HK-2 (cell line): ENCODE measurements at regions not wholly inside any gene's neighbourhood (a gene's known extent, or its start where the extent isn't known, plus 50 kb on each side); places are given as distances from the start of the nearest gene placed in this dataset.

ENCODE experiments used
- DNase-seq: peaks from one replicate; pipeline ENCODE4 v3.0.0-alpha.2; 2018; ENCODE audit not compliant: unreplicated experiment

DNA sequence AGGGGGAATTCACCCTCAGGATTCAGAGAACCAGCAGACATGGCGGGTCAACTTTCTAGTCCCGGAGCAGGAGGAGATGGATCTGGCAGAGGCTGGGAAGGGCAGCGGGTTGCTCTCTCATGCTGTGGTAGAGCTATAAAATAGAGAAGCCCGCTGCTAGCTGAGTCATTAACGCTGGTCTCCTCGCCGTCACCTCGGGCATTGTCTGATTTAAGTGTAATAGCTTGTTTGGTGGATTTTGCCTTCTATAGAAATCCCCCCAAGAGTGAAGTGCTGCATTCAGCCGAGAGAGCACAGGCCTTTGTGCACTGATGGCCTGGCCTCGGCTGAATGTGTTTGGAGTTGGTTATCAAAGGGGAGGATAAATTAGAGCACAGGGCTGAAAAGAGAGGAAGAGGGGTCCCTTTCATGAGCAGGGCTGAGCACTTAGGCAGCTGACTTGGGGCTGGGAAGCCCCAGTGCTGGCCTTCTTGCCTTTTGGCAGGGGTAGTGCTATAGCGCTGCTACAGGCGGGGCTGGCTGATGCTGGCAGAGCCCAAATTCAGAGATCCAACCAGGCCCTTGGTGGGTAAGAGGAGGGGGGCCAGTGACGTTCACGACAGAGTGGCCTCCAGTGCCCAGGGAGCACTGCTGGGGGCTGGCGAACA is 161.1 kb upstream of the CADM1 start:
- no peak for DNase-seq

DNA sequence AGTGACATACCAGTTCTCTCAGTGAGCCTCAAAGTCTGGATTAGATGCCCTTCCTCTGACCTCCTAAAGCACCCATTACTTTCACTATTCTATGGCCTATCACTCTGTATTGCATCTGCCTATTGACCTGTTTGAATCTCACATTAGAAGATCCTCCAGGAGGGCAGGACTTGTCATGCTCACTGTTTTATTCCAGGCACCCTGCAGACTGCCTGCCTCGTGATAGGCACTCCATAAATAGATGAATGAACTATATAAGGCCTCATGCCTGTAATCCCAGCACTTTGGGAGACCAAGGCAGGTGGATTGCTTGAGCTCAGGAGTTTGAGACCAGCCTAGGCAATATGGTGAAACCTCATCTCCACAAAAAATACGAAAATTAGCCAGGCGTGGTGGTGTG is 160.1 kb upstream of the CADM1 start:
- no peak for DNase-seq

DNA sequence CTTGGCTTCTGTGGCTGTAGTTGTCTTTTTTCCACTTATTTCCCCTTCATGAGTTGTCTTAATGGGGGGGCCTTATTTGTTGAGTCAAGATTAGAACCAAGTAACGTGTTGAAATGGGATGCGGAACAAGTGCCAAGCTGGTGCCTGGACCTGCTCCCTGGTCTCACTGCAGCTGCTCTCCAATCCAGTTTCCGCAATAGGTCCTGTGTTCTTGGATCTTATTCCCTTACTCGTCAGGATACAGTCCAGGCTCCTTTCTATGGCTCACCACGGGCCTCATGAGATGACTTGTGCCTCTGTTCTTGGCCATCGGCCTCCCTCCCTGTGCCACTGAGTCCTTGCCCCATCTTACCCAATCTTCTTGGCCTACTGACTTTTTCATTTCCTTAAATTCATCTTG is 159.6 kb upstream of the CADM1 start:
- no peak for DNase-seq

DNA sequence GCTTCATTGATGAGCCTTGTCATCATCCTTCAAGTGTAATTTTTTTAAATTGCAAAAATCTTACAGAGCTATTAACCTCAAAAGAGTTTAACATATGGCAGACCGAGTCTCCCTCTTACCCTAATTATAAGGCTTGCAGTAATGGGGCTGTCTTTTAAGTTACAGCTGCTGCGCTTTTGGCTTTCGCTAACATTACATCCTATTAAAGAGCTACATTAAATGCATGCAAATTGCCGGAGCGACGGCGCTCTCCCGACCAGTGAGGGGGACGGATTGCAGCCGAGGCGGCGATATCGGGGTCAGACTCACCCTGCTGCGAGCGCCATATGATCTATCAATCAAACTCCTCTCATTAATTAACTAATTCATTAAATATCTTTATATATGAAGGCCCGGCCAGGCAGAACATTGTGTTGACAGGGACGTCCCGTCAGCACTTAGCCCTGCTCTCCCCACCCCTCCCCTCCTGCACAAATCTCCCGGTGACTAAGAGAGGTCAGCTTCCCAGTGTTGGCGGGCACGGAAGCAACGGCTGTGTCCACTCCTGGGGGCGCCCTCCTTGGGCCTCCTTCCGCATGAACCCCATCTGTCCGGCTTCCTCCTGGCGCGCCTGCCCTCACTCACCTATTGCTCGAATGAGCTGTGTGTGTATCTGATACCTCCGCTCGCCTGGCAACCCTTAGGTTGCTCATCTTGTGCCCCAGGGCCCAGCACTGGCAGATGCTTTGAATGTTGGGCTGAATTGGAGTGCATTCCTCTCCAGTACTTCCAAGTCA is 156.0 kb upstream of the CADM1 start:
- no peak for DNase-seq

DNA sequence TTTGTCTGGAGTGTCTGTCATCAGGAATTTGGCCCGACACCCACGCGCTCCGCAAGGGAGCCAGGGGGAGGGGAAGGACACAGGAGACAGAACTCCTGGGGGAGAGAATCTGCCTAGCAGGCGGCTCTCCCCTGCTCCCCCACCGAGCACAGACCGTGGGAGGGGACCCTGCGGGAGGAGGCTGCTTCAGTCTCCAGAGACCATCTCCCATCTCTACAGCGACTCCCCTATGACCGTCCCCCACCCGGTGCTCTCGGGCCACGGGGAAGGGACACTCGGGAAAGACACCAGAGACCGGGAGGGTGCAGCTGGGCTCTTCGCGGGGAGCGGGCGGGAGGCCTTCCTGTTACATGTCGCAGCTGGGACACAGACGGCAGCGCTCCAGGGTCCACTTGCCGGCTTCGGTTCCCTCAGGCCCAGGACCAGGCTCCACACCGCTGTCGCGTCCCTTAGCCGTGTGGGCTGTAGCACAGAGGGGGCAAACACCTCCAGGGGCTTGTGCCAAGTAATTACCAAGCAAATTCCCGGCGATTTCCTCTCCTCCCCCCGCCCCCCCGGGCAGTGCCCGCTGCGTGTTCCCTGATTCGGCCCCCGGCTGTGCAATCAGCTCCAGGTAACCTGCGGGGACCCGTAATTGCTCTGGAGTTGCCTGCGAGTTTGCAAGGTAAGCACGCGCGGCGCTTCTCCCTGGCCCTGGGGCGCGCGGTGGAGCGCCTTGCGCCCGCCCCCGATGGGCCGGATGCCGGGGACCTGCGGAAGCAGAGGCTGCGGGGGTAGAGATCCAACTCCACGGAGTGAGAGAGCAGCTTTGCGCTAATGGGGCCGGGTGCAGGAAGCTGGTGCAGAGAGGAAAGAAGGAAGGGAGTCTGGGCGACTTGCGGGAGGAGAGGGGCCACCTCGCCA is 155.1 kb upstream of the CADM1 start:
- no peak for DNase-seq

DNA sequence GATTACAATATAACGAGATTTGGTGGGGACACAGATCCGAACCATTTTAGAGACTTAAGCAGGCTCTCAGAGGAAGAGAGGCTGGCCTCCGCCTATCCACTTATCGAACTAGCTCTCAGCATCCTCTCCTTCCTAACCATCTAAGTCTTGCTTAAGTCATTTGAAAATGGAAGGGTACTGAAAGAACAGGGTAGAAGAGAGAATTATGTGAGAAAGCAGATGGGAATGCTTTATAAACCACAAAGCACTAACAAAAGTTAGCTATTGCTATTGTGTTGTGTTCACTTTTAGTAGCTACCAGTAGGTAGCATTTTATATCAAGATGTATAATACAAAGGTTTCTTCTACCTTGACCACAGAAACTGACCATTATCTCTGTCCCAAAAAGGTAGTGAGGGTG is 153.4 kb upstream of the CADM1 start:
- DNase-seq = no peak

DNA sequence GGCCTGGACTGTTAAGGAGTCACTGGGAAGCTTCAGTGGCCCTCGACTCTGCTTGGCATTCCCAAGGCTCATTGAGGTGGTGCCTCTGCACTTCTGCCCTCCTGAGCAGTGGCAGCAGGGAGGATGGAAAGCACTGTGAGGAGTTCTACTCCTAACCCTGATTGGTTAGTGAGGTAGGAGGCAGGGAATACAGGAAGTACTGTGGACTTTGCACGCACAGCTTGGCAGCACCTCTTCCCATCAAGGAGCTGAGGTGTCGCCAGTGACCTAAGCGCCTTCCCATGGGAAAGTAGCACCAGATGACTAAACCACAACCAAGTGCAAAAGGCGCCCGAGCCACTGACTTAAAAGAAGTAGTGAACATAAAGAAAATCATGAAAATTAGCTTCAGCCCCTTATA is 152.5 kb upstream of the CADM1 start:
- no peak for DNase-seq

DNA sequence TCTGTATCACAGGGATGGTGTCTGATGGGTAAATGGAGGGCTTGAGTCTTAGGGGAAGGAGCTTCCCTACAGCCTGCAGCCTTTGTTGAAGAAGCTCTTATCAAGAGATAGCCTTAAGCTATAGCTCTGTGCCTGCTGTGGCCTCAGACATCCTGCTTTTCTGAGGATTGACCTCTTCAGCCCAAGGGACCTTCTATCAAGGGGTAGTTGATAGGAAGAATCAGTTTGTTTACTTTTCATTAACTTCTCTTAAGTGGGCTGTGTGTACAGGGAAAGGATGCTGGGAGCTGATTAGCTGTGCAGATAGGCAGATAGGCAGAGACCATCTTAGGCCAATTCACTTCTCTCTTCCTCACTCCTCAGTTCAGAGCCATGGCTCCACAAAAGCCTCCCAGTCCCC is 151.8 kb upstream of the CADM1 start:
- DNase-seq = no peak

DNA sequence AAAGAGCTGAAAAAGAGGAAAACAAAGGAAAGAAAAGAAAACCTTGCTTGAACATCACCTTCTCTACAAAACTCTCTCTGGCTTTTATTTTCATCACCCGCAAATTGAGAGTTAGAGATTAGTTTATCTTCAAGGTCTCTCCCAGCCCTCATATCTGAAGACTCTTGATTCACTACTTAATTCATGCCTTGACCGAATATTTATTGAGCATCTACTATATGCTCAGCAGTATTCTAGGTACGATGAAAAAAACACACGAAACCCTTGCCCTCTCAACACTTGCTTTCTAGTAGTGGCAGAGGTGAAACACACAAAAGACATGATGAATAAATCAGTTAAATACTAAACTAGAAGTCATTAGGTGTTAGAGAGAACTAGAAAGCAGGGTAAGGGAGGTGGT is 150.6 kb upstream of the CADM1 start:
- no peak for DNase-seq

DNA sequence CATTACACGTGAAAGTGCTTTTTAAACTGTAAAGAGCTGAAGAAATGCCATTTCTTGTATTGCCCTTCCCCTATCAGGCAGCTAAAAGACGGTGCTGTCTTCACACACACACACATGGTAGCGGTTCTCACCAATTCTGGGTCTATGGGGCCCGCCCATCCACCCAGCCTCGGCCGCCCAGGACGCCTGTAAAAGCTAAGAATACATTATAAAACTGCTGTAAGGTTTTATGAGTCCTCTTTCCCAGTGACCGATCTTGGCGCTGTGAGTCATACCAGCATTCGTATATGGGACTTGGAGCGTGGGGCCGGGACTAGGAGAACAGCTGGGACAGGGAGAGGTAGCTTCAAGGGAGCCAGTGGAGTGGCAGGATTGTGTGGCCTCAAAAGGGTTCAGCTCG is 149.7 kb upstream of the CADM1 start:
- DNase-seq = no peak

DNA sequence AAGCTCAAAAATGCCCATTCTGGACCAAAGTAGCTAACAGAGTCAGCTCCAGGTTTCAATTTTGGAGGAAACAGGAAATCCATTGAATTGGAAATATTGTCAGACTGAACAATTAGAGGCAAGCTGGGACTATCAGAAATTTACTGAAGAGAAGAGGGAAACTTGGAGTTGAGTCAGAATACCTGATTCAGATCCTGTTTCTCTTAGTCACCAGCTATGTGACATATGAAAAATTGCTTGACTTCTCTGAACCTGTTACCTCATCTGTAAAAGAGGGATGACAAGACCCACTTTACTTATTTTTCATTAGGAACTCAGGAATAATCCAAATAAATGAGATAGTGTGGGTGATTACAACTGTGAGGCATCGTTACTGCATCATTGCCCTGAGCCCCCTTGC is 148.9 kb upstream of the CADM1 start:
- DNase-seq = no peak

DNA sequence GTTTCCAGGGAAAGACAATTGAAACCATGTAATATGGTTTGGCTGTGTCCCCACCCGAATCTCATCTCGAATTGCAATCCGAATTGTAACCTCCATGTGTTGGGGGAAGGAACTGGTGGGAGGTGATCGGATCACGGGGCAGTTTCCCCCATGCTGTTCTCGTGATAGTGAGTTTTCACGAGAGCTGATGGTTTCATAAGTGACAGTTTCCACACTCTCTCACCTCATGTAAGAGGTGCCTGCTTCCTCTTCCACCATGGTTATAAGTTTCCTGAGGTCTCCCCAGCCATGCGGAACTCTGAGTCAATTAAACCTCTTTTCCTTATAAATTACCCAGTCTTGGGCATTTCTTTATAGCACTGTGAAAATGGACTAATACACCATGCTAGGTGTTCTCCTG is 148.3 kb upstream of the CADM1 start:
- no peak for DNase-seq

DNA sequence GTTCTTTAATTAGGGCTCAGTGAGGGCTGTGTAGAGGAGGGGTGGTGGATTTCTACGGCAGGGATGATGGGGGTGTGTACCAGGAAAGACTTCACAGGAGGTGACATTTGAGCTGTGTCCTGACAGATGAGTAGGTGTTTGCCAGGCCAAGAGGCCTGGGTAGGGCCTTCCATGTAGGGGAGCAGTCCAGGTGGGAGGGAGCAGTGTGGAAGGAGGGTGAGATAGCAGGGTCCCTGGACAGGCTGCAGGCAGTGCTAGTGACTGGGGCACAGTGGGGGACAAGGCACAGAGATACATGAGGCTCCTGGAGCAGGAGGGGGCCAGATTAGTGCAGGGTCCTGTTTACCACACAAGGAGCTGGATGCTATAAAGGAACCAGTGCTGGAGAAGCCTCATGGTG is 147.9 kb upstream of the CADM1 start:
- DNase-seq = no peak

DNA sequence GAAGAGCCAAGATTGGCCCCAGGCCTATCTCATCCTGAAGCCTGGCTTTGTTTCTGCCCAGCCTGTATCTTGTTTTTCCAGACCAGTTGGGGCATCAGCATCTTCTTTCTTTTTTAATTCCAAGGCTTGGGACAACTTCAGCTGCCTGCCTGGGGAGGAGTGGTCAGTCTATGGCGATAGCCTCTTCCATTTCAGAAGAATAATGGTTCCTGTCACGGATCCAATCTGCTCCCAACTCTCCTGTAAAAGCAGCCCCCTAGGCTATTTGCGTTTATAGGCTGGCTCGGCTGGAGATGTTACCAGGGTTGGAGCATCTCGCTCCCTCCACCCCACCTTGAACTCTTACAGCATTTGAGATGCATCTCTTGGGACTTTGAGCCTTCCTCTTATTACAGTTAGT is 145.2 kb upstream of the CADM1 start:
- DNase-seq = no peak

DNA sequence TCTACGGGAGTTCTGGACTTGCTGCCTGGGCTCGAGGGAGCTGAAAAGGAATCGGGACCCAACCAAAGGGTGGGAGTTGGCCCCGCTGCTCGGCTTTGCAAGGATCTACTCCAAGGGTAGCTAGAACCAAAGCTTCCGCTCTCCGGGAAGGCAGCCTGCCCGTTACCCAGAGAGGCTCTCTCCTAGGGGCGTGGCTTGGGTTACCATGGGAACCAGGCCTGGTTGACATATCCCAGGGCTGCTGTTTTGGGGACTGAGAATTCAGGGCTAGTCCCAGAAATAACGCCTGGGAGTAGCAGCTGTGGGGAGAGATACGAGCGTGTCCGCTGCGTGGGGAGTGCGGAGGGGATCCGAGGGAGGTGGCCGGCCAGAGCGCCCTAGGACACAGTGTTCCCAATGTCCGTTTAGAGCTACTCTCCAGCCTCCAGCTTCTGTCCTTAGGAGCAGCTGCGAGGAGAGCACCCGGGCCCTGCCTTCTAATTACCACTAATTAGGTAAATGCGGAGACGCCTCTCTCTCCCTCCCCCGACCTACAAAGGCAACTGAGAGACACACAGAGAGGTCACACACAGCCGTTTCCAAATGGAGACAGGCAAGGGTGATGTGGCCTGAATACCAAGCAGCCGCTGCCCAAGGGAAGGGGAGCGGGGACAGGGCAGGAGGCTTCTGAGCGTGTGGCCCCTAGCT is 141.6 kb upstream of the CADM1 start:
- no peak for DNase-seq

DNA sequence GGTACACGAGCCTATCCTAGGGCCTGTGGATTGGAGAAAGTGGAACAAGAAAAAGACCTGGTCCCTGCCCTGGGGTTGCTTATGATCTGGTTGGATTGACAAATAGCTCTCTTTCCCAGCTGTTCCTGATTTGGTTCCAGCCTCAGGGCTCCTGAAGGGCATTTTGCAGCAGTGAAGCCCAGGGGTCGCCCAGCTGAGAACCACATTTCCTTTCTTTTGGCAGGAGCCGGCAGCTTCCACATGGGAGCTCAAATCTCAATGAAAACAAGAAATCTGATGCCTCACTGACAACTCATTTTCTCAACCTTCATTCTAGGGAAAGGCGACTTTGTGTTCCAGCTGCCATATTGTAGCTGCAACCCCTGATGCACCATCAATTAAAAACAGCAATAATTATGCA is 140.6 kb upstream of the CADM1 start:
- DNase-seq = no peak

DNA sequence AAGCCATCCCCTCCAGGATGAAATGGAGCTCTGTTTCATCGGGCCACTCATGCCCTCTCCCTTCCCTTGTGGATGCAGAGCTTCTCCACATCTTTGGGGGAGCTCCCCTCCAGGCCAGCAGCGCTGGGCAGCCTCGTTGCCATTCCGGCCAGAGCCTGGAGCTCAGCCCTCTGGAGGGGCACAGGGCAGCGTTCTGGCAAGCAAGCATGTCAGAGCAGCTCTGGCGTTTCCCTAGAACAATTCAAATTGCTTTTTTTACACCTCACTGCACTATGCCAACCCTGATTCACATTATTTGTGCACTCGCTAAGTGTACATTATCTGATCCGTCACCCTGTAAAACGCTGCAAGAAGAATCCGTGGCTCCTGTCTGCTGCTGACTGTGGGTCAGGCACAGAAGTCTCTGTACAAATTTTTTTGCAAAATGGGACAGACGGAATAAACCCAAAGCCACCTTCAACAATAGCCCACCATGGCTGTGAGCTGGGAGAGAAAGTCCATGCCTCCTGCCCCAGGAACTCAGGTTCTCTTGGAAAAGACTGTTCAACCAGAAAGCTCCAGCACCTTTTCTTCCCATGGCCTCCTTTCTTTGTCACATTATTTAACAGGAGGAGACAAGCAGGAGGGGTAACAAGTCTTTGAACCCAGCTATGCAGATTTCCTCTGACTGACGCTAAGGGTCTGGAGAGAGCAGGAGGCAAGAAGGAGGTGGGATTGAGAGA is 139.5 kb upstream of the CADM1 start:
- DNase-seq = no peak

DNA sequence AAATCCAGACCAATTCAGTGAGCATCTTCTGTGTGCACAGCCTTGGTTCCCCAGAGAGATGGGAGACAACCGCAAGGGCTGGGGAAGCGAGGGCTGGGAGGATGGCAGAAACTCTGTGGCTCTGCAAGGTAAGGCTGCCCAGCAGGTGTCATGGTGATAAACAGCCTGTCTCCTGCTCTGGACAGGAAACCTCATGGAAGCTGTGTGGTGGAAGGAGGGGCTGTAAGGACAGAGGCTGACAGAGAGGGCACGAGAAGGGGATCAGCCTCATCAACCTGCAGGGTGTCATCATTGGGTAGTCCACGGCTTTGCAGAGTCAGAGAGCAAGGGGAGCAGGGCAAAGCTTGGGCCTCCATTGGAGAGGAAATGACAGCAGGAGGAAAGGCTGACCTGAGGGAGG is 138.4 kb upstream of the CADM1 start:
- DNase-seq = no peak

DNA sequence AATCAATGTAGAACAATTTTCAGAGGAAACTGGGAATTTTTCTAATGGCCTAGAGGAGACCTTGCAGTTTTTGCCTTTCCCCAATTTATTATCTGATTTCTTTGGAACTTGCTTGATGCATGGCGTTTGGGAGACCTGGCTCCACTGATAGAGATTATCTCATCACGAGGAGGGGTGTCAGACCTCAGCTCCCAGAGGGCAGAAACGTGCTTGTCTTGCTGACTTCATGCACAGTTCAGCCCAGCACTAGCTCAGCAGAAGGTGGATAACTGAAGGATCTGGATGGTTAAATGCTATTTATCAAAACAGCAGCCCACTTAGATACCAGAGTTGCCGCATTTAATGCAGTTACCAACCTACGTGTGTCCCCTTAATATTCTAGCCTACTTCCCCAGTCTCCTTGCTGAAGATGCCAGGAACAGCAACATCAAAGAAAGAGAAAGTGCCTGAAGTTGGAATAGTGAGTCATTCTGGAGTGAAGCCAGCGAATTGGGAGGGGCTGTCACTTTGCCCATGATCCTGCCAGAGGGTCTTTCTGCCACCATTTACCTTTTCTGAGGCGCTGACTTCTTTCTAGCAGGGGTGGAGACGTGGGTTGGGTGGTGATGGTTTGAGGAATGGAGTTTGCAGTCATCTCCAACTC is 133.5 kb upstream of the CADM1 start:
- no peak for DNase-seq

DNA sequence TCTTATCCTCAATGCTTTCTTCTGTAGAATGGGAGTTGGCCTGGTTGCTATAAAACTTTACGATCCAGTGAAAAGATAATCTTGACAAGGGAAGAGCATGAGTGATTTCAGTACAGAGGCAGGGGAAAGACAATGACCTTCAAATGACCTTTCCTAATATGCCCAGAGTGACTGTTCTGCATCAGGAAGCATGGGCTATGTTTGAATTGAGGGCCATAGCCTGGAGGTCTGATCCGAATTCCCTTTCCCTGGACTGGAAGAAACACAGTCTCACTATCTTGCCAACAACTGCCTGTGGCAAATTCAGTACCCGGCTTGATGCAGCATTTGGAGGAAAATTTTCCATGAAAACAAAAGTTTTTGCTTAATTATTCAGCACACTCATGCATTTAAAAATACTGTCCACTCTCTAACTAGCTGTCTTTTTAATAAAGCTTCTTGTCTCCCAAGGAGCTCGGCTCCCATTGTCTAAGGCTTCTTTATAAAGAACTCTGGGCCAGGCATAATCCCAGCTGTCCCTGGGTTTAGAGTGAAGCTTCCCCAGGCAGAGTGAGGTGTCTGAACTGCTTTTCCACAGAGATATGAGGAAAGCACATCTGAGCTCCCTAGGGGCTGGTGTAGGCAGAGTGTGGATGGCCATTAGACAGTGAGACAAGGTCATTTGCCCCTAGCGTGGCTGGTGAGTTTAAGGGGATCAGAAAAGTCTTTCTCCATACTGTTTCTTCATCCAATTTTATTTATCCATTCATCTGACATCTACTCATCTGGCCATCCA is 132.7 kb upstream of the CADM1 start:
- no peak for DNase-seq
